Transverse colon (tissue), 4 donors: ENCODE measurements at regions not wholly inside any gene's neighbourhood (a gene's known extent, or its start where the extent isn't known, plus 50 kb on each side); places are given as distances from the start of the nearest gene placed in this dataset.

ENCODE experiments used
- DNase-seq: peaks from one replicate; pipeline ENCODE4 v3.0.0-alpha.2; 2019
- H3K27ac ChIP-seq, 4 donors: fragments of 200-600 bp; sonication (generic); 2 replicates each; pipeline ENCODE4 v1.5.1; 2016 to 2018; ENCODE audit warnings: inconsistent platforms in 4 of 4
- H3K27me3 ChIP-seq: fragments of 200-600 bp; sonication (generic); 2 replicates; pipeline ENCODE4 v1.5.1; 2017; ENCODE audit warnings: inconsistent platforms
- H3K36me3 ChIP-seq, 4 donors: fragments of 200-600 bp; sonication (generic); 2 replicates each; pipeline ENCODE4 v1.5.1; 2017 to 2019; ENCODE audit warnings: inconsistent platforms in 4 of 4
- H3K4me1 ChIP-seq, 4 donors: fragments of 200-600 bp; sonication (generic); 2 replicates each; pipeline ENCODE4 v1.5.1; 2017 to 2020; ENCODE audit warnings: inconsistent platforms in 4 of 4
- H3K4me3 ChIP-seq, 4 donors: fragments of 200-600 bp; sonication (generic); 1 replicate in 1 of 4; 2 replicates in 3 of 4; pipeline versions ENCODE4 v1.5.1 to v1.6.1; 2017 to 2019; ENCODE audit warnings: inconsistent platforms in 4 of 4
- H3K9me3 ChIP-seq, 2 donors: fragments of 200-600 bp; sonication (generic); 2 replicates each; pipeline ENCODE4 v1.5.1; 2017 to 2019; ENCODE audit warnings: inconsistent platforms in 2 of 2
- EP300 ChIP-seq: sonication (generic); formaldehyde crosslinking; IDR thresholded peaks from one replicate; pipeline ENCODE4 v1.6.1; 2017; ENCODE audit warnings: antibody characterized with exemption, low read depth
- POLR2A ChIP-seq: fragments of 450-650 bp; IDR thresholded peaks from one replicate; pipeline ENCODE4 v1.6.1; 2016; ENCODE audit warnings: antibody characterized with exemption, mild to moderate bottlenecking, moderate library complexity
- POLR2AphosphoS5 ChIP-seq, 3 donors: sonication (generic); formaldehyde crosslinking; IDR thresholded peaks; one replicate each; pipeline ENCODE4 v1.6.1; 2016; ENCODE audit warnings: antibody characterized with exemption in 3 of 3
- WGBS, 2 donors: methylation state at CpG; one replicate each; pipeline ENCODE4 v1.1.5; 2018; ENCODE audit warnings: low coverage in 1 of 2; 5-methylcytosine and 5-hydroxymethylcytosine counted together
- in situ Hi-C, 4 donors: fragments of 200-750 bp; cut with MboI; loops; one replicate each; pipeline versions ENCODE4 v1.15.0 to v1.15.1; 2017; ENCODE audit warnings: low sequenced_read_pairs in 3 of 4, low pct_ligation_motif_present in 1 of 4, low pct_unique_long_range_greater_than_20kb in 1 of 4
- intact Hi-C: fragments of 100-400 bp; cut with DNase I; formaldehyde crosslinking; loops from one replicate; pipeline ENCODE4 v1.15.1; 2023; ENCODE audit warnings: low total_unique reads
- TF ChIP-seq, protein P1 (sequence below), 5 experiments: fragments of 200-600 bp in 3 of 5; fragments of 450-650 bp in 2 of 5; sonication (generic) in 3 of 5; IDR thresholded peaks; 1 replicate in 2 of 5; 2 replicates in 3 of 5; pipeline ENCODE4 v1.5.1; 2016 to 2017; ENCODE audit warnings: antibody characterized with exemption in 5 of 5, inconsistent platforms in 3 of 5, mild to moderate bottlenecking in 2 of 5, moderate library complexity in 1 of 5

DNA sequence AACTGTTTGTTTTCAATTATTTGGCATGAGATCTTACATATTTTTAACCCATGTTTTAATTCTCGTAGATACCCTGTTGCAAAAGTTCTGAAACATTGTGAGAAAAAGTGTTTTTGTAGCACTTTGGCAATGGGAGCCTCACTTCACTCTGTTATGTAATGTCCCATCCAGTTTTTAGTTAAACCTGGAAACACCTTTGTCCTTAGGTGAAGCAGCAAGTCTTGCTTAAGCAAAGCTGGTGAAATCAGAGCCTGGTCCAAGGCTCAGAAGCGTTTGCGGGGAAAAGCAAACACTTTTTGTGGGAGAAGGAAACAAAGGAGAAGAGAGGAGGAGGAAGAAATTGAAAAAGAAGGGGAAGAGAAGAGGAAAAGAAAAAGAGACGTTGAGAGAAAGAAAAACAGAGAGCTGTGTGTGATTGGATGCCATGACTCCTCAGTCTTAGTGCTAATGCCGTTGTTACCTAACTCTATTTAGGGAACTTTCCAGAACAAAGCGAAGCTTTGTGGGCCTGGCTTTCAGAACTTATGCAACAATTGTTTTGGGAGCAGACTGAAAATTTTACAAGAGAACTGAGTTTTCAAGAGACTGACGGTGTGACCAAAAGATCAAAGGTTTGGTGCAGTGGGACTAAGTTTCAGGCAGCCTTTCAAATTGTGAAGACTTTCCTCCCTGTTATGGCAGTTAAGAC, 93.1 kb downstream of the NTMT2 start:
- no peak for DNase-seq
- Histone ChIP-seq H3K27ac (no peak overlapping the region), H3K9me3 (no peaks in the 10 kb centered on the region), H3K4me3 (no peak overlapping the region), H3K36me3 (no peaks in the 10 kb centered on the region), H3K27me3 (no peaks in the 10 kb centered on the region), H3K4me1 (no peaks in the 10 kb centered on the region)
- intact Hi-C loops, result no loop called here
- TF ChIP-seq POLR2AphosphoS5 (IDR thresholded peaks at IDR 0.05), result no peak
- TF ChIP-seq, protein P1, sequence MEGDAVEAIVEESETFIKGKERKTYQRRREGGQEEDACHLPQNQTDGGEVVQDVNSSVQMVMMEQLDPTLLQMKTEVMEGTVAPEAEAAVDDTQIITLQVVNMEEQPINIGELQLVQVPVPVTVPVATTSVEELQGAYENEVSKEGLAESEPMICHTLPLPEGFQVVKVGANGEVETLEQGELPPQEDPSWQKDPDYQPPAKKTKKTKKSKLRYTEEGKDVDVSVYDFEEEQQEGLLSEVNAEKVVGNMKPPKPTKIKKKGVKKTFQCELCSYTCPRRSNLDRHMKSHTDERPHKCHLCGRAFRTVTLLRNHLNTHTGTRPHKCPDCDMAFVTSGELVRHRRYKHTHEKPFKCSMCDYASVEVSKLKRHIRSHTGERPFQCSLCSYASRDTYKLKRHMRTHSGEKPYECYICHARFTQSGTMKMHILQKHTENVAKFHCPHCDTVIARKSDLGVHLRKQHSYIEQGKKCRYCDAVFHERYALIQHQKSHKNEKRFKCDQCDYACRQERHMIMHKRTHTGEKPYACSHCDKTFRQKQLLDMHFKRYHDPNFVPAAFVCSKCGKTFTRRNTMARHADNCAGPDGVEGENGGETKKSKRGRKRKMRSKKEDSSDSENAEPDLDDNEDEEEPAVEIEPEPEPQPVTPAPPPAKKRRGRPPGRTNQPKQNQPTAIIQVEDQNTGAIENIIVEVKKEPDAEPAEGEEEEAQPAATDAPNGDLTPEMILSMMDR (IDR thresholded peaks at IDR 0.05), result no peak
- TF ChIP-seq EP300, result no peak
- no peak for TF ChIP-seq POLR2A
- in situ Hi-C loops, result no loop called here
- 73 to 74% methylated on average over 6 to 7 of the region's 7 CpGs for WGBS, 2 donors

DNA sequence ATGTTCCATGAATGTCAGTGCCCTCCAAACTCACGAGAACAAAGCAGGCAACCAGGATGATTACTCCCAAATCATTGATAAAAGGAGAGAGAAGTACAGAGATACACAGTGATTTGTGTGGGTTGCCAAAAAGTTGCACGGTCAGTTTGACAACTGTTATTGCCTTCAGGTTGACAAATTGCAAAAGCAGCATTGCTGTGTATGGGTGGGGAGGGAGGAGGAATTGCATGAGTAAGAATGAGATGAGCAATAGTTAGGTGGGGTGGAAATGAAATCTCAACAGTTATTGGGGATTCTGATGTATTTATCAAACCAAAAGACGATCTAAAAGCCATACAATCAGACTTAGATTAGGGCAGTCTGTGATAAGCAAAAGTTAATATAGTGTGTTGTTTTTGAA, 93.7 kb downstream of the NTMT2 start:
- in situ Hi-C loops (no loop called here), intact Hi-C loops (no loop called here)
- Histone ChIP-seq H3K4me3 (no peak overlapping the region), H3K4me1 (no peaks in the 10 kb centered on the region), H3K27ac (no peak overlapping the region), H3K36me3 (no peaks in the 10 kb centered on the region), H3K9me3 (no peaks in the 10 kb centered on the region), H3K27me3 (no peaks in the 10 kb centered on the region)
- TF ChIP-seq, protein P1 (IDR thresholded peaks at IDR 0.05), result no peak
- TF ChIP-seq POLR2AphosphoS5 (IDR thresholded peaks at IDR 0.05) (no peak), EP300 (no peak), POLR2A (no peak)
- no peak for DNase-seq
- 53 to 54% methylated on average over 3 of the region's 3 CpGs for WGBS, 2 donors

DNA sequence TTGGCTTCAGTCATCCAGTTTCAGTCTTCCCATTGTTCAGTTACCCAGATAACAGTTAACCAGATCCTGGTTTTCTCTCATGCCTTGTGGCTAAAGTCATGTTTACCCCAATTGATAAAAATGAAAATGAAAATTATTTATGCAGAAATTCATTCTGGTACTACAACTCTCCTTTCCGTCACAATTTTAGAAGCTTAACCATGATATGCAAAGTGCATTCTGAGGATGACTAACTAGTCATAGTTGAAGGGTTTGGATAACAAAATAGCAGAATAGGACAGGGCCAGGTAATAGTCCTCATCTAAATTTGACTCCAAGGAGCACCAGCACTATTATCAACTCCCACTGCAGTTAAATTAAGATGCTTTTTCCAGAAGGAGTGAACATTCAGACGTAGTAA, 94.7 kb downstream of the NTMT2 start:
- H3K4me1 ChIP-seq, result no peaks in the 10 kb centered on the region
- H3K27me3 ChIP-seq, result no peaks in the 10 kb centered on the region
- H3K27ac ChIP-seq, result no peak overlapping the region
- TF ChIP-seq POLR2A (no peak), EP300 (no peak)
- intact Hi-C loops, result no loop called here
- 73 to 78% methylated on average over 2 of the region's 2 CpGs for WGBS, 2 donors
- H3K36me3 ChIP-seq, result no peaks in the 10 kb centered on the region
- no peak overlapping the region for H3K4me3 ChIP-seq
- in situ Hi-C loops, result no loop called here
- H3K9me3 ChIP-seq, result no peaks in the 10 kb centered on the region
- no peak for DNase-seq

DNA sequence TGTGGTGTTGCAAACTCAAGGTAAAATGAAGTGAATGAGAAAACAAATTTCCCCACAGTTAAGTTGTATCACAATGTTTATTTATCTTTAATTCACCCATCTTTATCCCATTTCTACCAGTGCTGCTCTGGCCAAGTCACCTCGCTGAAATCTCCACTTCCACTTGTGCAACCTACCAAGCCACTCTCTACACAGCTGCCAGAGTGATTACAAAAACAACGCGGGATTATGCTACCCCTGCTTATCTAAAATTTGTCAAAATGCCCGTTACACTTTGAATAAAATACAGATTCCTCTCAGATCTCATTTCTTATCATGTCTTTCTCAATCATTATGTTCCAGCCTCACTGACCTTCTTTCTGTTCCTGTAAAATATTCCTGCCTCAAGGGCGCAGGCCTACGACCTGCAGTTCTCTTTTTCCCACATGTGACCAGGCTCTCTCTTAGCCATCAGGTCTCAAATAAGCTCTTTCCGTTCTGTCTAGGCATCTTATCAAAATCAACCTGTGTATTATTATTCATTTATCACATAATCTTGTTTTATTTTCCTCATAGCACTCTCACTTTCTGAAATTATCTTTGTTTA, 95.6 kb downstream of the NTMT2 start:
- no peak overlapping the region for H3K4me3 ChIP-seq
- TF ChIP-seq POLR2AphosphoS5 (IDR thresholded peaks at IDR 0.05), result no peak
- TF ChIP-seq, protein P1 (IDR thresholded peaks at IDR 0.05), result no peak
- no peak for TF ChIP-seq POLR2A
- no peak for TF ChIP-seq EP300
- DNase-seq, result no peak
- H3K27me3 ChIP-seq, result no peaks in the 10 kb centered on the region
- 87 to 92% methylated on average over 7 of the region's 7 CpGs for WGBS, 2 donors
- intact Hi-C loops, result no loop called here
- H3K27ac ChIP-seq, result no peak overlapping the region
- no peaks in the 10 kb centered on the region for H3K36me3 ChIP-seq
- in situ Hi-C loops, result no loop called here
- H3K9me3 ChIP-seq, result no peaks in the 10 kb centered on the region
- H3K4me1 ChIP-seq, result no peaks in the 10 kb centered on the region
